ENCODE measurements at regions not wholly inside any gene's neighbourhood (a gene's known extent, or its start where the extent isn't known, plus 50 kb on each side); places are given as distances from the start of the nearest gene placed in this dataset.
"Not testable (repeated sequence)": the region's sequence is repeated elsewhere in the genome, so short reads cannot be mapped to it uniquely, and the experiment has no call there.

DNA sequence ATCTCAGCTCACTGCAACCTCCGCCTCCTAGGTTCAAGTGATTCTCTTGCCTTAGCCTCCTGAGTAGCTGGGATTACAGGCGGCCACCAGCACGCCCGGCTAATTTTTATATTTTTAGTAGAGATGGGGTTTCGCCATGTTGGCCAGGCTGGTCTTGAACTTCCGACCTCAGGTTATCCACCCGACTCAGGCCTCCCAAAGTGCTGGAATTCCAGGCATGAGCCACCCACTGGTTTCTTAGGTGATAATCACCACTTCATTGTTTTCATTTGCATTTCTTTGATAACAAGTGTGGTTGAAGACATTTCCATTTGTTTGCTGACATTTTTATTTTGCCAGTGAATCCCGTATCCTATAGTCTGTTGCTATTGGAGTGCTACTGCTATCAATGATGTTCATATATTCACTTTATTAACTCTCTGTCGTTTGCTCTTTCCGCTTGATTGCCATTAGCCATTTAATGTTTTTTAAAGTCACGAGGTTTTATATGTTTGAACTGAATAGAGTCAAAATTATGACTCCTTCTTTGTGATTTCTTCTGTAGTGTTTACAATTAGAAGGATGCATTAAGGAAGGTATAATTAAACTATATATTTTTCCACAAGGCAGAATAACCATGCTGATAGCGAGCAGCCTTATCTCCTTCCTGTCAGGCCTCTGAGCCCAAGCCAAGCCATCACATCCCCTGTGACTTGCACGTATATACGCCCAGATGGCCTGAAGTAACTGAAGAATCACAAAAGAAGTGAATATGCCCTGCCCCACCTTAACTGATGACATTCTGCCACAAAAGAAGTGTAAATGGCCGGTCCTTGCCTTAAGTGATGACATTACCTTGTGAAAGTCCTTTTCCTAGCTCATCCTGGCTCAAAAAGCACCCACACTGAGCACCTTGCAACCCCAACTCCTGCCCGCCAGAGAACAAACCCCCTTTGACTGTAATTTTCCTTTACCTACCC lies 87.3 kb upstream of the DAPK1 start:
- not testable (repeated sequence) for DNase-seq (ENCODE audit: low read depth)

DNA sequence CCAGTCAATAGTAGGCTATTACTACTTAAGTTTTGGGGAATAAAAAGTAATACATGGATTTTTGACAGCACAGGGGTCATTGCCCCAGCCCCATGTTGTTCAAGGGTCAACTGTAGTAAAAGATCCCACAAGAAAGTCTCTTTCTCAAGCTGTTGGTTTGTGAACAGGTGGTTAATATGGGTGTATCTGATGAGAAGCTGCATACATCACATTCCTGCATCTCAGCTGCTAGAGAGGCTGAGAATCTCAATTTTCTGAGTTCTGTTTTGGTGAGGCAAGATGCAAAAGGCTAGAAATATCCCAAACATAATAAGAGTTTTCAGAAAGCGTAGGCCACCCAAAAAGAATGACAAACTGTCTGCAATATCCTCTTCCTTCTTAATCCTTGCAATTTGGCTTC lies 76.8 kb upstream of the DAPK1 start:
- DNase-seq (ENCODE audit: low read depth): no peak

- DNase-seq (ENCODE audit: low read depth): no peak
Observed at GRCh38 chr9:87421734-87422133, 75.9 kb upstream of the DAPK1 start.

DNA sequence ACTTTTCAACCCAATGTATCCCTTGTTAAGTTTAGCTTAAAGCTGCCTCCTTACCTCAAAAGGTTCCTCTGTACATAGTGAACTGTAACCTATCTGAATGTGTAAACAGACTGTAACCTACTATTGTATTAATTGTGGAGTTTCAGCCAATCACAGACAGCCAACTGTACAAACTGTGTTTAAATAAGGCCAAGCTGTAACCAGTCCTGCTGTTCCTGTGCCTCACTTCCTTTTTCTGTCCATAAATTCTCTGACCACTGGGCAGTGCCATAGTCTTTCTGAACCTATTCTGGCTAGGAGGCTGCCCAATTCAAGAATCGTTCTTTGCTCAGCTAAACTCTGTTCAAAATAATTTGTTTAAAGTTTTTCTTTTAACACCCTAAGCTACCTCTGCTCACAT lies 74.7 kb upstream of the DAPK1 start:
- no peak for DNase-seq (ENCODE audit: low read depth)

DNA sequence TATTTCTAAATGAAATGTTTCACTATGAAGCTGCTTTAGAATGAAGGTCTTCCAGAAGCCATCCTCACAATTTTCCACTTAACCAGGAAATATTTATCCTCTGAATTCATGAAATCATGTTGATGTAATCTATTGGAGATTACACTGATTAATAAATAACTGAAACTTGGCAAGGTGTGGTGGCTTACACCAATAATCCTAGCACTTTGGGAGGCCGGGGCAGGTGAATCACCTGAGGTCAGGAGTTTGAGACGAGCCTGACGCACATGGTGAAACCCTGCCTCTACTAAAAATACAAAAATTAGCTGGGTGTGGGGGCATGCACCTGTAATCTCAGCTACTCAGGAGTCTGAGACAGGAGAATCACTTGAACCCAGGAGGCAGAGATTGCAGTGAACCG lies 73.8 kb upstream of the DAPK1 start:
- DNase-seq (ENCODE audit: low read depth): not testable (repeated sequence)

DNA sequence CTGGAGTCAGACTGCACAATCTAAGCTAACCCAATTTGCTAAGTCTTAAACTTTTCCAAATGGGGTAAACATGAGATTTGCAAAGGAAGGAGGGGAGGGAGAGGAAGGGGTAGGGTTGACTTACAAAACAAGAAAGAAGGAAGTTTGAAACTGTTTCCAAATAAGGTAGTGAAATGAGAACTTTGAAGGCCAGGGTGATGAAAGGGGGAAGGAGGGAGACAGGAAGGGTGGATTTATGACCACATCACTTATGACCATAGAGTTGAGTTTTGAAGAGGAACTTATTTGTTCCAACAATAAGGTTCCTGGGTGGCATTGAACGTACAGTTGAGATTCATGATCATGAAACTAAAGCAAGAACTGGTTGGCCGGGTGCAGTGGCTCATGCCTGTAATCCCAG lies 72.5 kb upstream of the DAPK1 start:
- DNase-seq (ENCODE audit: low read depth): no peak

GRCh38 chr9:87427851-87428506 lies 69.7 kb upstream of the DAPK1 start:
- DNase-seq (ENCODE audit: low read depth): no peak

DNA sequence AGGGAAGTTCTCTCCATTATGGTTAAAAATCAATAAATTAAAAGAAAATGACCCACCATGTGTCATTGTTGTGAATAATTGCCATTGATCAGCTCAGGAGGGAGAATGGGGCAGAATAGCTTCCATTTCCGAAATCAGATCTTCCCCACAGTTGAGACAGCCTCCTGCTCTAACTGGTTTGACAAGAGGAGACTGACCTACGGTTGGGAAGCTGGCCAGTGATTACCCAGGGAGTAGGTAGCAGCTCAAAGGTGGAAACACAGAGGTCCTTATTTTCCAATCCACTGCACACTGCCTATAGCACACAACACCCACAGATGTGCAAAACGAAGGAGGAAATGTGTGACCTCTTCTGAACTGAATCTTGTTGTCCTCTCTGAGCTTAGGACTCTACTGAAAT lies 69.0 kb upstream of the DAPK1 start:
- DNase-seq (ENCODE audit: low read depth): no peak

DNA sequence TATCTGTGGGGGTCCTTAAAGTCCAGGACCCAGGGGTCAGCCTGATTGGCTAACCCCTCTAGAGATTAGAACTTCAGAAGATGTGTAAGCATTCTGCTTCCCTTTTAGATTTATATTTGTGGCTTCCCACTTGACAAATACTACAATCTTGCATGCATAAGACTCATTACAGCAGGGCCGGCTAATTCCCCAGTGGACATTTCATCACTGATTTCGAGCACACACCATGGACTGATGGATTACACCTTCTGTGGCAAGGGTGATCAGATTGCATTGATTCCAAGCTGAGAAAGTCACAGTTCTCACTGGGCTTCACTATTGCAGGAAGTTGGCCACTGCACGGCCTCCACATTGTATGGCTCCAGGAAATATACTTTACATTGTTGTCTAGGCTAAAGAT lies 65.8 kb upstream of the DAPK1 start:
- no peak for DNase-seq (ENCODE audit: low read depth)

DNA sequence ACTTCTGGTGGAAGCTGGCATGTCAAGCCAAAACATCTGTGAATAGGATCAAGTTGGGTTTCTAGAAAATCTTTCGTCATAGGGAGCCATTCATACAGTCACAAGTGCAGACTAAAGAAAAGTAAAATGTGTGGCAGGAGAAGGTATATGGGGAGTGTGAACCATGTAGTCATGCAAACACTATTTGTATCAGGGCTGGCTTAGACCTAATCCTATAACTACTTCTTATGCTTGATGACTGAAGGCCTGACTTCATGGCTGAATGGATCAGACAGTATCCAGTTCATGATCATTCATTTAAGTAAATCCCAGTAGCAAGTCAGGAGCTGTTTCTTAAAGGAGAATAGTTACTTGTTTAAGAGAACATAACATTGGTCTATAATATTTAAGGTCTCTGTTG lies 63.8 kb upstream of the DAPK1 start:
- no peak for DNase-seq (ENCODE audit: low read depth)

DNA sequence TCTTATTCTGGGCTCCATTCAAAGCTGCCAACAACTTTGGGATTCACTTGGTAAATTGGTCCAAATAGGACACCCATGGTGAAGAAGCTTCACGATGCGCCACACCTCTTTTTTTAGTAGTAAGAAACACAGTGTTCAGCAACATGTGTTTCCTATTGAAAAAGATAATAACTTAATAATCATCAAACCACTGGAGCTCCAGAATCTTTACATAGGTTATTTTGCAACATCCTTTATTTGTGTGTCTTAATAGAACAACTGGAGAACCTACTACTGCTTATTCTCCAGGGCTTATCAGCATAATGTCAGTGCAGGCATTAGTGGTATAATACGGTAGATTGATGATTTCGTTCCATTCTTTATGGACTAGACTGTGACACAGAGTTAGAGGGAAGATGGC lies 63.3 kb upstream of the DAPK1 start:
- DNase-seq (ENCODE audit: low read depth): no peak

DNA sequence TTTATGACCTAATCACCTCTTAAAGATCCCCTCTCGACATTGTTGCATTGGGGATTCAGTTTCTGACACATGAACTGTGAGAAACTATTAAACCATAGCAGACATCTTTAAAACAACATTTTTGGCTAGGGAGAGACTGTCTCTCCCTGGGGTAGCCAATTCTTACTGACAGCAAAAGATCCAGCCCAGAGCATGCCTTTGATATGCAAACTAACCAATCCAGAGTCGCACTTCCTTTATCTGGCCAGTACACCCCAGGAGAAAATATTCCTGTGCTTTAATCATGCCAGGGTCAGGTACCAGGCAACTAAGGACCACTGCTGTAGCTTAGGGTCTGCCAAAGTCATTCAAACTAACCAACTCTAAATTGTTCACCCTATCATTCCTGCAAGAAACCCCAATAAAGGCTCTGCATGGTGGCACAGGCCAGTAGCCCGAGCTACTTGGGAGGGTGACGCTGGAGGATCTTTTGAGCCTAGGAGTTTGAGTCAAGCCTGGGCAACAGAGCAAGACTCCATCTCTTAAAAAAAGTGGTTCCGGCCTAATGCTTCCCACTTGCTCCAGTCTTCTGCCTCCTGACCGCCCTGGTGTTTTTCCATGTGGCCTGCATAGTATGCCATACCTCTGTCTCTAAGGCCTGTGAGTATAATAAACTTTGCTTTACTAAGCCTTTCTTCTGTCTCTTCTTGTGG lies 62.3 kb upstream of the DAPK1 start:
- DNase-seq (ENCODE audit: low read depth): no peak

- DNase-seq (ENCODE audit: low read depth): no peak
Observed at GRCh38 chr9:87436716-87437115, 61.0 kb upstream of the DAPK1 start.

- DNase-seq (ENCODE audit: low read depth): no peak
Observed at GRCh38 chr9:87437966-87438365, 59.7 kb upstream of the DAPK1 start.

- no peak for DNase-seq (ENCODE audit: low read depth)
Observed at GRCh38 chr9:87441251-87441650, 56.4 kb upstream of the DAPK1 start.

- DNase-seq (ENCODE audit: low read depth): no peak
Observed at GRCh38 chr9:87442451-87442850, 55.2 kb upstream of the DAPK1 start.

- DNase-seq (ENCODE audit: low read depth): no peak
Observed at GRCh38 chr9:87443006-87443405, 54.7 kb upstream of the DAPK1 start.

- DNase-seq (ENCODE audit: low read depth): no peak
Observed at GRCh38 chr9:87443461-87443860, 54.2 kb upstream of the DAPK1 start.

- DNase-seq (ENCODE audit: low read depth): no peak
Observed at GRCh38 chr9:87445646-87446045, 52.0 kb upstream of the DAPK1 start.

DNA sequence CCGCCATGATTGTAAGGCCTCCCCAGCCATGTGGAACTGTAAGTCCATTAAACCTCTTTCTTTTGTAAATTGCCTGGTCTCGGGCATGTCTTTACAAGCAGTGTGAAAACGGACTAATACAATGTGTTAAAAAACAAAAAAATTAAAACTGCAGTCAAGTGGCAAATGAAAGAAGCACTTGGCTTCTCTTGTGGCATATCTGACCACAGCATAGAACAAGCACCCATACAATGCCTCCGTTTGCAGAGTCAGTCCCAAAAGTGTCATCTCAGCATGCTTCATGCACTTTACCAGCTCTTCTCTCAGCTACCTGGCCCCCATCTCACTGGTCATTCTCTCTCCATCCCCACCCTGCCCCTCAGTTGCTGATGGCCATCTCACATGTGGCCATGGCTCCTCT lies 51.1 kb upstream of the DAPK1 start:
- DNase-seq (ENCODE audit: low read depth): no peak

GRCh38 chr9:87447547-87448432 lies 49.9 kb upstream of the DAPK1 start:
- no peak for DNase-seq (ENCODE audit: low read depth)

Data from non-pigmented ciliary epithelial cell (primary cell).